NCI-H1092 treated with DMSO at 0.1 percent for 48 hours (cell line): ENCODE measurements at regions not wholly inside any gene's neighbourhood (a gene's known extent, or its start where the extent isn't known, plus 50 kb on each side); places are given as distances from the start of the nearest gene placed in this dataset.
"Not testable (repeated sequence)": the region's sequence is repeated elsewhere in the genome, so short reads cannot be mapped to it uniquely, and the experiment has no call there.

Experiments used
- DNase-seq: peaks from one replicate; lab custom pipeline; 2025; lab: John Stamatoyannopoulos, UW

DNA sequence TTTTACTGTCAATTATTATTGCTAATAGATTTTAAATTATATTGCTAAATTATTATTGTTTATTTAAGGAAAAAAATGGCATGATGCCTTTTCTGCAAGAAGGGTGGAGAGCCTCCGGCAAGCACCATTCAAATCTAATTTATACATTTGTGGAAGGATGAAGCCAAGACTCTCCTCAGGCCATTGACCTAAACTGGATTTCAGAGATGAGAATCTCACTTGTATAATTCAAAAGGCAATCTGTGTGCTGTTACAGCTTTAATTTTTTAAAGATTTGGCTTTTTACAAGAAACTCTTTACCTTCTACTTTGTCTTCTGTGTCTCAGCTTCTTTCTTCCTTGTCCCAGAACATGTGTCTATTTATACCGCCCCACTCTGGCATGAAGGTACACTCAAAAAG, 722.5 kb downstream of the ETS1 start:
- DNase-seq: no peak

DNA sequence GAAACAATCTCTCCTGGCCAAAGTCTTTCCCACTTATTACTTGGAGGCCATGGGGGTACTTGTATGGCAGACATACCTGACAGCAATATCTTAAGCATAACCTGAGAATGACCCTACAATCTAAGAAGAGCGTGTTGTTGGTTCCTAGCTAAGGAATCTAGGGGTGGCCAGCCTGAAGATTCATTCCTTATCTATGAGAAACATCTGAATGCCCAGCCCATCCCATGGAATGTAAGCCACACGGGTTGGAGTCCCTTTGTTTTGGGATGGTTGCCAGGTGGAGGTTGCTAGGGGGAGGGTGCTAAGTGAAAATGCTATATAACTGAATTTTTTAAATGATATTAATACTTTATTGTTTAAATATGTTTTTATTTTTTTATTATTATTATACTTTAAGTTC, 725.0 kb downstream of the ETS1 start:
- no peak for DNase-seq

DNA sequence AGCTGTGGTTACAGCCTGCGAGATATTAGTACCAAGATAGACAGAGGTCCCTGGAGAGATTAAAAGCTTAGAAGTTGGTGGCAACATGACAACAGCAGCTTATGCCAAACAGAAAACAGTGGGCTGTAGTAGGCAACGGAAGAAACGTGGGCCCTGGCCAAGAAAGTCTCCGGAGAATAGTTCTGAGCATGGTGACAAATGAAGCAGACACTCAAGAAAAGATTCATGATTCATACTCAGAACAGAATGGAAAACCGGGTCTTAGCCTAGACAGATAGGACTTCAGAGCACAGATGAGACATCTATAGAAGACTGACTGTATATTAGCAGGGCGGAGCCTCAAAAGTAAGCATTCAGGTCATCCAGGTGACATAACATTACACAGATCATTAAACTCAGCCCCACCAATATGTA, 727.4 kb downstream of the ETS1 start:
- no peak for DNase-seq

DNA sequence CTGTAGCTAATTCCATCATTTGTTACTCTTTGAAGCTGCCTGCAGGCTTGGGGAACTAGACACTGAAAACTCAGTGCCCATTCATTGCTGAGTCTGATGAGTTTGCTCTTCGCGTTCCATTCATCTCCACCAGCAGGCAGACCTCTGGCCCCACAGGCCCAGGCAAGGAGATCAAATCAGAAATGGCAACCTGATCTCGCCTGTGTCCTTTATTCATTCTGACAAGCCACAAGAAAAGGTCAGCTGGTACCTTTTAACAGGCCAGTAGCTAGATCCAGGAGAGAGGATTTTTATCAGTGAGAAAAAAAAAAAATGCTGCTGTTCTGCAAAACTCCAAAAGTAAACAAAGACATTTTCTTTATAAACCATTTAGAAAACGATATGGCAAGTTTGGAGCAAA, 742.5 kb downstream of the ETS1 start:
- DNase-seq: no peak

DNA sequence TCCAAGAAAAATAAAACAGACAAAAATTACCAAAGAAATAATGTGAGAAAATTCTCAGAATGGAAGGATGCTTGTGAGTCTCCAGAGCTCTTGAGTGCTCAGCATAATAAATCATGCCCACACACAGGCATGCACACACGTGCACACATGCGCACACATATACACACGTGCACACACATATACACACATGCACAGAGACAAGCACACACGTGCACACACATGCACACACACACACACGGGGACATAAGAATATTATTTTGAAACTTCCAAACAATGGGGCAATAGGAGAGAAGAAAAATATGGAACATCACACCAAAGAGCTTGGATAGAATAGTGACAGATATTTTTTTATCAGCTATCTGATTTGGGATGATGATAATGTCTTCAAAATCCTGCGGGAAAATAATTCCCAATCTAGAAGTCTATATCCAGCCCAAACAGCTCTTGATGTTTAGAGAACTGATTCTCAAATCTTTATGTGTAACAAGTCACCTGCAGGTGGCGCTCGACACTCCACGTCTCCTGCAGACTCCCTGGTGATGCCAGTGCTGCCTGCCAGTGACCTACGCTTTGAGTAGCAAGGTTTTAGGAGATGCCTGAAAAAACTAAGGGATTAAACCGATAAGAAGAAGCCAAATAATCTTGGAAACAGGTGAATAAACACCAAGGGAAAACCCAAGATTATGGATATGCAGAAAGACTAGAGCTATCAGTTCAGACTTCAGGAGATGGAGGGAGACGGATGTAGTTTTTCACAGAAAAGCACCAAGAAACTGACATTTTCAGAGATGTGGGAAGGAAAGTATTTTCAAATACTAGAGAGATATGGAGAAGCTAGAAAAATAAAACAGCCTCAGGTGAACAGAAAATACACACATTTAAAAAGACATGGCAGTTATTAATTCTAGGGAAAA, 743.6 kb downstream of the ETS1 start:
- peak; percentile 80 for DNase-seq

DNA sequence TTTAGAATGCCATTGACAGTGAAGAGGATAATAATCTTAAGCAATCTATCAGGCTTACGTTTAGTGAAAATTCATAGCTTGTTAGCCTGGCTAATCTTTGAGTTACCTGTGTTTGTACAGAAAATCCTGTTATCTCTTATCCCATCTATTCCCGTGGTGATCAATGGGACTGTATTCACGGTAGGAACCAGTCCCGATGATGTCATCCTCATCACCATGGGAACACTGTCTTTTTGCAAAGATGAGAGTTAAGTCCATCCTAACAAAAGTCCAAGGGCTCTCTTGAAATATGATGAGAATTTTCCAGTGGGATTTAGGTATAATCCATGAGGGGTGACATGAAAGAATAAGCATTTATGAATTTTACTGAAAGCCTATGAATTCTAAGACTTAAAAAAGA, 762.2 kb downstream of the ETS1 start:
- DNase-seq: no peak

DNA sequence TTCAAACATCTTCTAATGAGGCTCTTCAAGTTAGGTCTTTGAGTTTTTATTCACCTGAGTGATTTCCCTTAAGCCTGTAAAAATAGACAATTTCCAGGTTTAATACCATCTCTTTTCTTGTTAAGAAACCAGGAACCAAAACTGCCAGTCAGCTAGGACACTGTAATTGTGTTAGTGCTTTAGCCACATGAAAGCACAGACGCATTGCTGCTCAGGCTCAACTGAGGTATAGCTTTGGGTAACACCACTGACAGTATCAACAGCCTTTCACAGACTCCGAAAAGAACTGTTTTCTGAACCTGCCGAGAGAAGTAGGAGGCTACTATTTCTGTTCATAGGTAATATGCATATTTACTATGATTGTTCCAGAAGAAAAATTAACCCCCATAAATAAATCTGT, 768.7 kb downstream of the ETS1 start:
- no peak for DNase-seq

DNA sequence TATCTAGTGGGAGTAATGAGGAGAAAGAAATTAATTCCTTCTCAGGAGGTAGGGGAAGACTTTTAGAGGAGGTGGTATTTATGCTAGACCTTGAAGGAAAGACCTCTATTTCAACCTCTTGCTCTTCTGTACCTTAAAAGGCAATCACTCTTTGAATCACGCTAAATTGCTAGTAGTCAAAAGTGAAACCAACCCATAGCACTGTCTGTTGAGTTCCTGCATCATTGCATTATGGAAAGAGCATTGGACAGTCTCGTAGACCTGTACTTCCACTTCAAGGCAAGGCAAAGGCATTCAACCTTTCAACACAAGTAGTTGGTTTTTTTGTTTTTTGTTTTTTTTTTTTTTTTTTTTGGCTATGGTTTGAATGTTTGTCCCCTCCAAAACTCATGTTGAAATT, 770.4 kb downstream of the ETS1 start:
- no peak for DNase-seq

DNA sequence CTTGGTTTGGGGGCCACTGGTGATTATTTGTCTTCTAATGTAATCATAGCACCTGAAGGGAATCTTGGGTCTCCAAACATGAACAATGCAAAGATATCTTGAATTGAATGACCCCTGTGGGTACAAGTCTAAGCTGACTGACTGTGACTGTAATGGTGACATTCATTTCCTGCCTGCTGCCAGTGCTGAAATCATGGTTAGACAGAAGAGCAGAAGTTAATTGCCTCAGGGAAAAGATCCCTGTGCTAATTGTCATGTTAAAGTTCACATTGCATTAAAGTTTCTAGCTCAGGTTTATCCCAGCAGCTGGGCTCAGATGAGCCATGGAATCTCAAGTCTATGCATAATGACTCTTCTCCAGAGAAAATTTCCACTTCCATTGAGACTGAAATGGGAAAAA, 772.0 kb downstream of the ETS1 start:
- DNase-seq: no peak

DNA sequence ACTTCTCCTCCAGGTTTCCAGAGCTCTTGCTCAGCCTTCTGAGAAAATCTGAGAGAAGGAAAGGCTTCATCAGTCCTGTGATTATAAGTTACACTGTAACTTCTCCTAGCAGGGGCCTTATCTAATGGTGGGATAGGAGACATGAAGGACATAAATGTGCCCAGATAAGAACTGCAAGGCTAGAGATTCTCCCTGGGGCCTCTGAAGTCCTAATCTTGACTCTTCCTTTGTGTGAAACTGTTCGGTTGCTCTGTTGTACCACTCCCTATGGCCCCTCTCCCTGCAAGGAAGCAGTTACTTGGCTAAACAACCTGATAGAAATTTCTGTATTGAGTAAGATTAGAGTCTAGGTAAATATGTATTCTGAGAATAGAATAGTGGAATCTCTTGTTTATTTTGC, 780.9 kb downstream of the ETS1 start:
- no peak for DNase-seq

DNA sequence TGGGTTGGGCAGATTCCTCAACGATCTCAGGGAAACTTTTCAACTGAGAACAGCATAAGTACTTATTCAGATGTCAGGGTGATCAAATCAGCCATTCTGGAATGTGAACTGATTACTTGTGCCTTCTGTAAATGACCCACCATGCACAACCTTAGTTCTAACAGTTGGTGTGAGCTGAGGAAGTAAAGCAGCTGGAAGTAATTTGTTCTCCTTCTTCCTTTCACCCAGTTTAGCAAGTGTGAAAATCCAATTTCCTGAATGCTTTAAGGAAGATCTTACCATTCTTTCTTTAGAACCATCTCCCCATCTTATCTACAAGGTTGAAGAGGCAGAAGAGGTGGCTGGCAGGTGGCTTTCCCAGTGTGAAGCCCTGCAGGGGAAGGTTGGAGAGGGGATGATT, 781.6 kb downstream of the ETS1 start:
- no peak for DNase-seq

DNA sequence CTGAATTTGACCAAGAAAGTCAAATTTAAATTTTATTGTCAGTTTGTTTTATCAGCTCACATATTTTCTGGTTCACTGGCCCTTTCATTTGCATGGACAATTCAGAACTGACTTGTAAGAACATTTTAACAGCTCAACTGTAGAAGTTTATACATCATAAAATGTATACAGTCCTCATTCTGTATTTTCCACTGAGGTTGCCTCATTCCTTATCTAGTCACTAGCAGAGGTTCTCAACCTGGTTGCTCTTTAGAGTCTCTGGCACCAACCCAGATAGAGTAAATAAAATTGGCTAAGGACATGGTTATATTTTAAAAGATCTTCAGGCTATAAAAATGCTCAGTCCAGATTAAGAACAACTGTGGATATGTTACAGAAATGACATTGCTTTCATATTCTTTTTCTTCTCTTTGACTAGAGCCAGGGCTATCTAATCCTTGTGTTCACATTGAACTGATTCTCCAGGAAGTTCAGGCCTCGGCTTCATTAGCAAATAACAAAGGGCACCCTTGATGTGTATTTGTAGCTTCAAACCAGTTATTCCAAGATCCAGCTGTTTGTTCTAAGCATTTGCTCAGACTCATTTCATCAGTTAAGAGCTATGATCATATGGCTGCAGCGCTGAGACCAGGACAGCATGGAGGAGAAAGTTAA, 782.5 kb downstream of the ETS1 start:
- no peak for DNase-seq

DNA sequence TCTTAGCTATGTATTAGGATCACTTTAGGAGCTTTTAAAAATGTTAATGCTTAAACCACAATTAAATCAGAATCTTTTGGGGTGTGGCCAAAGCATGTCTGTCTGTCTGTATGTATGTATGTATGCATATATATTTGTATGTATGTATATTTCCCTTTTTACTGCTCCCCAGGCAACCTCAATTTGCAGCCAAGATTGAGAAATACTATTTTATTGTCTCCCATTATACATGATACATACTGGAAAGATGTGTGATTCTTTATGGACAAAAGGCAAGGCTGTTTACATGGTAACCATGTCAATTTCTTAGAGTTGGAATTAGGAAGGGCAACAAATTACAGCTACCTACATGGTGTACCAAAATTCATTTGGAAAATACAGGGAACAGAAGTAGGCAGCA, 783.6 kb downstream of the ETS1 start:
- no peak for DNase-seq

DNA sequence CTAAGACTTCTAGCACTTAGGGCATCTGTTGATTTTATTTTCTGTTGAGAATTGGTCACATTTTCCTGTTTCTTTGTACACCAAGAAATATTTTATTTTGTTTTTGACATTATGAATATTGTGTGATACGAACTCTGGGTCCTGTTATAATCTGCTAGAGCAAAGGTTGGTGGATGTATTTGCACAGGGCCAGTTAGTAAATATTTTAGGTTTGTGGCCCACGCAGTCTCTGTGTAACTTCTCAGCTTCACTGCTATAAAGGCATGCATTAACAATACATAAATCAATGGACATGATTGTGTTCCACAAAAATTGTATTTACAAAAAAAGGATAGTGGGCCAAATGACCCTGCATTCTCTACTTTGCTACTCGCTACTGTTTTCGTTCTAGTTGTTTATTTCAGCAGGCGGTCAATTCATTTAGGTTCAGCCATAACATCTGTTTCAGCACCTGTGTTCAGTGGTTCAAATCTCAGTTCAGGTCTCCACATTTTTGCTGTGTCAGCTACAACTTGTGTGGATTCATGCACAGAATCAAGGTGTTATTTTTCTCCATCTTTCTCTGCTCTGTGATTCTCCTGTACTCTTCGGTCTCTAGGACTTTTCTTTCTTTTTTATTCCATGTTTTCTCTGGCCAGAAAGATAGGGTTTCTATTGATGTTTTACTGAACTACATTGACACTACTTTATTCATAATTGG, 786.2 kb downstream of the ETS1 start:
- no peak for DNase-seq

DNA sequence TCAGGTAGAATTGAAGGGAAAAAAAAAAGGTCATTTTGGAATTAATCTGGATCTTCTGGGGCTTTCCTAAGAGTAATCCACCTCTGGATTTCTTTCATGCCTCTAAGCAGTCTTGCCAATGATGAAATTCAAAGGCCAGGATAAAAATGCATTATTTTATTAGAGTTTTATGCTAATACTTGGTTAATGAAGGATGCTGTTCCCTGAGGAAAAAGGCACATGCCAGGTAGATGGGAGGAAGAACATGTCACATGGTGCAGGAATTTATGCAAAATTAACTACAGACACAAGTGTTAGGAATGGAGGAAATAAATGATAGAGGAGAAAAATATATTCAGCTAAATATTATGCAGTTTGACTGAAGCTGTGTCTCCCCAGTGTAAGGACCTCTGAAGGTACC, 792.0 kb downstream of the ETS1 start:
- no peak for DNase-seq

DNA sequence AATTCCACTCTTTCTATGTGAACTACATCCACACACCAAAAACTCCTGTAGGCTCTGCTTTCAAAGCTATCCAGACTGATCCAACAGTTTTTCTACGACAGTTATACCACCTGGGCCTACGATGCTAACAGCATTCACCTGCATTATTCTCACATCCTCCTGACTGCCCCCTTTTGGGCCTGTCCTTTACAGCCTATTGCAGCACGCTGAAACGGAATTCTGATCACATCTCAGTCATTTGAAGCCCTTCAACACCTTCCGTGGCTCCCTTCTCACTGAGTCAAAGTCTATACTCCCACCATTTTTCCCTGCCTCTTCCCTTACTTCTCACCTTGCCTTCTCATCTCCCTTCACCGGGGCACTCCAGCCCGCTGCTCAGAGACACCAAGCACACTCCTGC, 791.3 kb upstream of the KIRREL3 start:
- DNase-seq: no peak

DNA sequence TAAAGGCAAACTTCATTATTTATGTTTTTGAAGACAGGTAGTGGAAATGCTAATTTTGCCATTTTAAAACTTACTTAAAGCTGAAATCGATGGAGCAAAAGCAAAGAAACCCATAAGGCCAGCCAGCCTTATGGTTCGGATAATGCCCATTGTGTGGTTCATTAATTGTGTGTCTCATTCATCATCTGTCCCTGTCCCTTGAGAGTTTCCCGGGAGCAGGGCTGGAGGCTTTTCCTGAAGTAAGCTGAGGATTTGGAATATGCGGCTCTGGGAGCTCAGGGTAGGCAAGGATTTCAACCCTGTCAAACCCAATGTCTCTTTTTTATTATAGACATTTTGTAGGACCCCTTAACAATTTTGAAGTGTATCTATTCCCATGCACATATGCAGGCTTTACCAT, 790.0 kb upstream of the KIRREL3 start:
- no peak for DNase-seq

DNA sequence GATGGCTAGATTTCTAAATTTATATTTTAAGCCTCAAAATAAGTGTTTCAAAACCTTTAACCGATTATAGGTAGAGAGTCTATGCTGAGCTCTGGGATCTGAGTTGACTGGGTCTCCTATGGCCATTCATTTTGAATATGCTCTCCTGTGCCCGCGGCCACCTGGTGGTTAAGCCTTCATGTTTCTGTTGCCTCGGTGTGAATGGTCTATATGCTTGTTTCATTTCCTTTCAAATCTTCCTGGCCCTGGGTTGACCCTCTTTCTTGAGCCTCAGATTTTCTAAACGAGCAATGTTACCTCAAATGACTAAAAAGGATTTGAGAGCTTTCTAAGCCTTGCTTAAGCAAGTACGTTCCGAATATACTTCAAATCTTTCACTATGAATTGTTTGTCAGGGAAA, 789.4 kb upstream of the KIRREL3 start:
- DNase-seq: peak; percentile 74

DNA sequence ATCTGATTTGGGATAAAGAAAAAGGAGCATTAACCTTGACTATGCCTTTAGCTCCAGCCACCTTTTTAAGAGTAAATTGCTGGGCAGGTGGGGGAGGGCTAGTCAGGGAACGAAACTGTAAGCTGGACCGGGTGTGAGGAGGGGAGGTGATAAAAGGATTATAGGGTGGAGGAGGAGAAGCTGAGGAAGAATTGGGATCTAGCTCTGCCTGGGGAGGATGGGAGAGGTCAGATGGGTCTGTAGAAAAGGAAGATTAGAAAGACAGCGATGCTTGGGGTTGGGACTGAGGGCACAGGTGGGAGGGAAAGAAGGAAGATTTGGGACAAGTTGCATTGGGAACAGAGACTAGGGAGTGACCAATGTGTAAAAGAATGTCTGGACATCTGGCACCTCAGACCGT, 772.4 kb upstream of the KIRREL3 start:
- not testable (repeated sequence) for DNase-seq

DNA sequence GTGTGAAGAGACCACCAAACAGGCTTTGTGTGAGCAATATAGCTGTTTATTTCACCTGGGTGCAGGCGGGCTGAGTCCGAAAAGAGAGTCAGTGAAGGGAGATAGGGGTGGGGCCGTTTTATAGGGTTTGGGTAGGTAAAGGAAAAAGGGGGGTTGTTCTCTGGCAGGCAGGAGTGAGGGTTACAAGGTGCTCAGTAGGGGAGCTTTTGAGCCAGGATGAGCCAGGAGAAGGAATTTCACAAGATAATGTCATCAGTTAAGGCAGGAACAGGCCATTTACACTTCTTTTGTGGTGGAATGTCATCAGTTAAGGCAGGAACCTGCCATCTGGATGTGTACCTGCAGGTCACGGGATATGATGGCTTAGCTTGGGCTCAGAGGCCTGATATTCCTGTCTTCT, 768.4 kb upstream of the KIRREL3 start:
- DNase-seq: not testable (repeated sequence)

DNA sequence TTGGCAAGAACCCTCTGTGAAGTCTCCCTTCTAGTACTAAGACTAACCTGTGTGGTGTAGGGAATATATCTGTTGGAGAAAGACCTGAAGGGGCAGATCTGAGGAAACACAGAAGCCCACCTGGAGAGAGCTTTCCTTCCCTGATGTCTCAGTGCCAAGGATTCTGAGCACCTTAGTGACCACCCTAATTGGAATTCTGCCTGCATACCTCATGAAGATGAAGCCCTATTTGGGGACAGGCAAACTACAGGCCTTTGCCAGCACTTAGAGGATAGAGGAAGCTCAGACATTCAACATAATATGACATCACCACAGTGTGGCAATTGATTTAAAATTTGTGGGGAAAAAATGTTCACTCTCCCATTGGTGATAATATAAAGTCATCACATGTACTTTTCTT, 766.2 kb upstream of the KIRREL3 start:
- DNase-seq: no peak

DNA sequence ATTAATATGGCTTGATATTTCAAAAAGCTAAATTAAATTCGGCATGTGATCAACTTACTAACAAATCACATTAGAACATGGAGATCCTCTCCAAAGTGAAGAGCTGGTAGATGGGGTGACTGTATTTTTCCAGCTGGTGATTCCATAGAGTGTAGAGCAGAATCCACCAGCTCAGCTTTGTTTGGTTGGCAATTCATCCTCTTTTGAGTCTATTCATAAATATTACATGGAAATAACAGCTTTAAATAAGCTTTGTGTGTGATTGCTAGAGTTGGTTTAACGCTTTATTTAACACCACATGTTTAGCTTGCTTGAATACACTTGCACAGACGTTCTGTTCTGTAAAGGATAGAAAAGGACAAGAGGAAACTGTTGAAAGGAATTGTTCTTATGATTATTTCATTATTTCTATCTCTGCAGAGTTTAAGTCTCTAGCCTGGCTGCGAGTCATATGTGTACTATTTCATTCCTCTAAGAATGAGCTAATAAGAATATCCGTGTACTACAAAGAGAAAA, 738.3 kb upstream of the KIRREL3 start:
- DNase-seq: peak; percentile 5

DNA sequence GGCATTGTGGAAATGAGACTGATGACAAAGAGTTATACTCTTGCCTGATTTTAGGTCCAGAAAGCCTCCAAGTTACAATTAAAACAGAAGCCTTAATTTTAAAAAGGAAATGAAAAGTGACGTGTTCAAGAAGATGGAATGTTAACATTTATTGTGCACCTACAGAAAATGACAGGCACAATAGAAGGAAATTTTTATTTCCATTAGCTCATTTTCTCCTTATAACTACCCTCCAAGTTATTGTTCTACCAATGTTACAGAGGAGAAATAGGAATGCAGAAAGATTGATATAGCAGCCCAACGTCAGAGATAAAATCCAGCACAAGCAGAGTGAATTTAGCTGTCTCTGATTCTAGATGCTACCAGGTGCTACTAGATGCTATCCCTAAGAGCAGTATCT, 736.9 kb upstream of the KIRREL3 start:
- no peak for DNase-seq
